ENCODE measurements at regions not wholly inside any gene's neighbourhood (a gene's known extent, or its start where the extent isn't known, plus 50 kb on each side); places are given as distances from the start of the nearest gene placed in this dataset.
"Not testable (repeated sequence)": the region's sequence is repeated elsewhere in the genome, so short reads cannot be mapped to it uniquely, and the experiment has no call there.

DNA sequence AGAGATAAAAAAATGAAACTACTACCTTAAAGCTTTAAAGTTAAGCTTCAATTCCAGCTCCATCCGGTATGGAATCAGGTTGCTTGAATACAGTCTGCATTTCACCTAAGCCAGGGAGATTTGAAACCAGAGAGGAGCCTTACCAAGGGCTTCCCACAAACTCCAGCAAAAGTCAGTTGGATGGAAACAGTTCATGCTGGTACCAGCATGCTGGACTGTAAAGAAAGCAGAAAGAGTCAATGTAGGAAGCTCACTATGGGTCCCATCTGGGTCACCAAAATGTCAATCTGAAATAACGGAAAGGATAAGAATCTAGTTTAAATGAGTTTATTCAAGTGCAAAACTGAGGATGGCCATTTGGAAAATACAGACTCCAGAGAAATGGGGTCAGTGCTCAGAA is 65.3 kb downstream of the CDO1 start:
- 71% methylated on average over 2 of the region's 2 CpGs for WGBS, 2 donors
- DNase-seq = no peak
- Histone ChIP-seq H3K4me1 (no peaks in the 10 kb centered on the region), H3K36me3 (no peaks in the 10 kb centered on the region), H3K27ac (no peak overlapping the region), H3K27me3 (peaks cover 0 to 3% (median 0%) of the 10 kb centered on the region in 7 donors), H3K9me3 (peaks cover 0 to under 1% (median 0%) of the 10 kb centered on the region in 11 donors), H3K4me3 (no peak overlapping the region)
- intact Hi-C loops (cut with DNase I) = no loop called here
- no peak for ATAC-seq
- TF ChIP-seq, protein P1, sequence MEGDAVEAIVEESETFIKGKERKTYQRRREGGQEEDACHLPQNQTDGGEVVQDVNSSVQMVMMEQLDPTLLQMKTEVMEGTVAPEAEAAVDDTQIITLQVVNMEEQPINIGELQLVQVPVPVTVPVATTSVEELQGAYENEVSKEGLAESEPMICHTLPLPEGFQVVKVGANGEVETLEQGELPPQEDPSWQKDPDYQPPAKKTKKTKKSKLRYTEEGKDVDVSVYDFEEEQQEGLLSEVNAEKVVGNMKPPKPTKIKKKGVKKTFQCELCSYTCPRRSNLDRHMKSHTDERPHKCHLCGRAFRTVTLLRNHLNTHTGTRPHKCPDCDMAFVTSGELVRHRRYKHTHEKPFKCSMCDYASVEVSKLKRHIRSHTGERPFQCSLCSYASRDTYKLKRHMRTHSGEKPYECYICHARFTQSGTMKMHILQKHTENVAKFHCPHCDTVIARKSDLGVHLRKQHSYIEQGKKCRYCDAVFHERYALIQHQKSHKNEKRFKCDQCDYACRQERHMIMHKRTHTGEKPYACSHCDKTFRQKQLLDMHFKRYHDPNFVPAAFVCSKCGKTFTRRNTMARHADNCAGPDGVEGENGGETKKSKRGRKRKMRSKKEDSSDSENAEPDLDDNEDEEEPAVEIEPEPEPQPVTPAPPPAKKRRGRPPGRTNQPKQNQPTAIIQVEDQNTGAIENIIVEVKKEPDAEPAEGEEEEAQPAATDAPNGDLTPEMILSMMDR (IDR thresholded peaks at IDR 0.05) = no peak

DNA sequence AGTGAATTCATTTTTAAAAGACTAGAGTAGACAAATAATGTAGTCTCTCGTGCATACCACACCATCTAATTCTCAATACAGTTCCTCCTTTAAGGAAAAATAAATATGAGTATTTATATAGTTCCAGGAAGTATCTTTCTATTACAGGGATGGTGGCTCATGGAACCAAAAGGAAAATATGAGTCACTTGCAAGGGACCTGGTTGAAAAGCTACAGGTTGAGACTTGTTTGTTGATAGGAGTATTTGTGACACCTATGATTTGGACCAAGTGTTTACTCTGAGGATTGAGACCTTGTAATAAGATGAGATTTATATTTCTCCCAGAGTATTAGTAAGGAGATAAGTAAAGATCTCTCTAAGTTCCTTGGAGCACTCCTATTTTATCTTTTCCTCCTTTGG is 67.4 kb downstream of the CDO1 start:
- Histone ChIP-seq H3K36me3 (peaks cover 0 to 7% (median 0%) of the 10 kb centered on the region in 9 donors), H3K9me3 (peaks cover 0 to 22% (median 13%) of the 10 kb centered on the region in 11 donors), H3K4me3 (no peak overlapping the region), H3K4me1 (no peaks in the 10 kb centered on the region), H3K27me3 (peaks cover 0 to 3% (median 0%) of the 10 kb centered on the region in 7 donors), H3K27ac (no peak overlapping the region)
- 40 to 44% methylated on average over 1 of the region's 1 CpG for WGBS, 2 donors
- intact Hi-C loops (cut with DNase I) = no loop called here
- no peak for ATAC-seq
- no peak for DNase-seq
- TF ChIP-seq, protein P1 (IDR thresholded peaks at IDR 0.05) = no peak

DNA sequence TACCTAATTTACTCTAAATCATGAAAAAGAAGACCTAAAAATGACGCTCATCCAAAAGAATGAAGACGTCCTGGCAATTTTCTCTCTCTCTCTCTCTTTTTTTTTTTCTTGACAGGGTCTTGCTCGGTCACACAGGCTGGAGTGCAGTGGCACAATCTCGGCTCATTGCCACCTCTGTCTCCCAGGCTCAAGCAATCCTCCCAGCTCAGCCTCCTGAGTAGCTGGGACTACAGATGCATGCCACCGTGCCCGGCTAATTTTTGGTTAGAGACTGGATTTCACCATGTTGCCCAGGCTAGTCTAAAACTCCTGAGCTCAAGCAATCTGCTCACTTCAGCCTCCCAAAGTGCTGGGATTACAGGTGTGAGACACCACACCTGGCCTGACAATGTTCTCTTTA is 77.2 kb downstream of the CDO1 start:
- H3K4me1 ChIP-seq; ATAC-seq; DNase-seq; H3K4me3 ChIP-seq; H3K36me3 ChIP-seq; intact Hi-C loops (cut with DNase I); H3K27me3 ChIP-seq; H3K27ac ChIP-seq: not testable (repeated sequence)
- H3K9me3 ChIP-seq = peaks cover 0 to 40% (median 15%) of the 10 kb centered on the region in 11 donors
- WGBS, 2 donors = 81 to 87% methylated on average over 6 of the region's 6 CpGs

DNA sequence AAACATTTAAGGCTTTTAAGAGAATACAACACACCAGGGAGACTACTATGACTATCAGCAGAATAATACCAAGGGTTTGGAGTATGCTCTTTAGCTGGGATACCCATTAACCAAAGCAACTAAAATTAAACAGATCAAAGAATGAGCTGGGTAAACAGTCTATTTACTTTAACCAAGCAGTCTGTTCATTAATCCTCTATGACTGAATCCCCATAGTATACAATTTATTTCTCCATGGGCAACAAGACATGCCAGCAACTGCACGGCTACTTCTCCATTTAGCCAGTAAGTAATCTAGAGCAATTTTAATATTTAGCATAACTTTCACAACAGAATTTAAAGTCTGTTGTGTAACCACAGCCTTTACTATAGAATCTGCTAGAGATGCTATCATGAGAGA is 77.6 kb downstream of the CDO1 start:
- Histone ChIP-seq H3K9me3 (peaks cover 0 to 36% (median 10%) of the 10 kb centered on the region in 11 donors), H3K27me3 (no peaks in the 10 kb centered on the region), H3K4me3 (no peak overlapping the region), H3K36me3 (no peaks in the 10 kb centered on the region), H3K27ac (no peak overlapping the region), H3K4me1 (no peaks in the 10 kb centered on the region)
- 34 to 98% methylated on average over 1 of the region's 1 CpG for WGBS, 2 donors
- ATAC-seq (no peak), DNase-seq (no peak)
- intact Hi-C loops (cut with DNase I) = no loop called here
- TF ChIP-seq, protein P1 (IDR thresholded peaks at IDR 0.05) = no peak

DNA sequence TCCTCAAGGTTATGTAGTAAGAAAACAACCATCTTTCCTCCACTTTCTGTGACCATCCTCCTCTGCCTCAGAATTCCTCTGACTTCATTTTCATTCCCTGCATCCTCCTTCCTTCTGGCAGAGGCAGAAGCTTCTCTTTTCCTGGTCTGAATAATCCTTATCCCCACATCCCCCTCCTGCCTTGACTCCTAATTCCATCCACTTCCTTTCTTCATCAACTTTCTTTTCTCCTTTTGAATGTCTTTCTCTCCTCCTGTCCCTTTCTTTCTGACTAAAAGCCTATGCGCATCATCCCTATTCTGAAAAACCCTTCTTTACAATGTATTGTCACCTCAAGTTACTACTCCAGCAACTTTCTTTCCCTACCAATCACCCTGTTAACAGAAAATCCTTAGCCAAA is 79.0 kb downstream of the CDO1 start:
- ATAC-seq = no peak
- 88 to 97% methylated on average over 1 of the region's 1 CpG for WGBS, 2 donors
- peaks cover 0 to 22% (median 0%) of the 10 kb centered on the region in 11 donors for H3K9me3 ChIP-seq
- H3K4me3 ChIP-seq = no peak overlapping the region
- no peak for DNase-seq
- no peaks in the 10 kb centered on the region for H3K36me3 ChIP-seq
- TF ChIP-seq, protein P1 (IDR thresholded peaks at IDR 0.05) = no peak
- no peaks in the 10 kb centered on the region for H3K27me3 ChIP-seq
- intact Hi-C loops (cut with DNase I) = no loop called here
- H3K27ac ChIP-seq = no peak overlapping the region
- no peaks in the 10 kb centered on the region for H3K4me1 ChIP-seq

Measured in heart right ventricle (tissue), 16 donors.